ENCODE measurements at regions not wholly inside any gene's neighbourhood (a gene's known extent, or its start where the extent isn't known, plus 50 kb on each side); places are given as distances from the start of the nearest gene placed in this dataset.

DNA sequence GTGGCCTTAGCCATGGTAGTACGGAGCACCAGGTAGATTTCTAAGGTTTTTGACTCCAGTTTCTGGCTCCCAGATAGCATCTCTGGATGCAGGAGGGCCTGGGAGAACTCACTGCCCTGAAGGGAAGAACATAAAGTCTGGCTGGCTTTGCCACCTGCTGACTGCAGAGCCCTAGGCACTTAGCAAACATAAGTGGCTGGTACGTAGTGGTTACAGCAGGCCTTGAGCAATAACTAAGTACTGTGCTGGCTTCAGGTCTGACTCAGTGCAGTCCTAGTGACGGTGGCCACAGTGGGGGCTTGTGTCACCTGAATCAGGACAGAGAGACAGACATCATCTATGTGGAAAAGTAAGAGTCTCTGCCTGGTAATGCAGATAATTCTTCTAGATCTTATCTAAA lies 871.1 kb downstream of the PDCD6IP start:
- TF ChIP-seq, protein P1, sequence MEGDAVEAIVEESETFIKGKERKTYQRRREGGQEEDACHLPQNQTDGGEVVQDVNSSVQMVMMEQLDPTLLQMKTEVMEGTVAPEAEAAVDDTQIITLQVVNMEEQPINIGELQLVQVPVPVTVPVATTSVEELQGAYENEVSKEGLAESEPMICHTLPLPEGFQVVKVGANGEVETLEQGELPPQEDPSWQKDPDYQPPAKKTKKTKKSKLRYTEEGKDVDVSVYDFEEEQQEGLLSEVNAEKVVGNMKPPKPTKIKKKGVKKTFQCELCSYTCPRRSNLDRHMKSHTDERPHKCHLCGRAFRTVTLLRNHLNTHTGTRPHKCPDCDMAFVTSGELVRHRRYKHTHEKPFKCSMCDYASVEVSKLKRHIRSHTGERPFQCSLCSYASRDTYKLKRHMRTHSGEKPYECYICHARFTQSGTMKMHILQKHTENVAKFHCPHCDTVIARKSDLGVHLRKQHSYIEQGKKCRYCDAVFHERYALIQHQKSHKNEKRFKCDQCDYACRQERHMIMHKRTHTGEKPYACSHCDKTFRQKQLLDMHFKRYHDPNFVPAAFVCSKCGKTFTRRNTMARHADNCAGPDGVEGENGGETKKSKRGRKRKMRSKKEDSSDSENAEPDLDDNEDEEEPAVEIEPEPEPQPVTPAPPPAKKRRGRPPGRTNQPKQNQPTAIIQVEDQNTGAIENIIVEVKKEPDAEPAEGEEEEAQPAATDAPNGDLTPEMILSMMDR (IDR thresholded peaks at IDR 0.05): no peak
- TF ChIP-seq, protein P2, sequence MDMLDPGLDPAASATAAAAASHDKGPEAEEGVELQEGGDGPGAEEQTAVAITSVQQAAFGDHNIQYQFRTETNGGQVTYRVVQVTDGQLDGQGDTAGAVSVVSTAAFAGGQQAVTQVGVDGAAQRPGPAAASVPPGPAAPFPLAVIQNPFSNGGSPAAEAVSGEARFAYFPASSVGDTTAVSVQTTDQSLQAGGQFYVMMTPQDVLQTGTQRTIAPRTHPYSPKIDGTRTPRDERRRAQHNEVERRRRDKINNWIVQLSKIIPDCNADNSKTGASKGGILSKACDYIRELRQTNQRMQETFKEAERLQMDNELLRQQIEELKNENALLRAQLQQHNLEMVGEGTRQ (CRISPR knock-in tag; IDR thresholded peaks at IDR 0.05): no peak
- TF ChIP-seq, protein P3, sequence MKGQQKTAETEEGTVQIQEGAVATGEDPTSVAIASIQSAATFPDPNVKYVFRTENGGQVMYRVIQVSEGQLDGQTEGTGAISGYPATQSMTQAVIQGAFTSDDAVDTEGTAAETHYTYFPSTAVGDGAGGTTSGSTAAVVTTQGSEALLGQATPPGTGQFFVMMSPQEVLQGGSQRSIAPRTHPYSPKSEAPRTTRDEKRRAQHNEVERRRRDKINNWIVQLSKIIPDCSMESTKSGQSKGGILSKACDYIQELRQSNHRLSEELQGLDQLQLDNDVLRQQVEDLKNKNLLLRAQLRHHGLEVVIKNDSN (CRISPR knock-in tag; IDR thresholded peaks at IDR 0.05): no peak
- no peak for TF ChIP-seq SMAD3 (CRISPR knock-in tag; IDR thresholded peaks at IDR 0.05; ENCODE audit: borderline replicate concordance)
- no peak for TF ChIP-seq ZNF263 (CRISPR knock-in tag; IDR thresholded peaks at IDR 0.05; ENCODE audit: low read depth)
- TF ChIP-seq, protein P4, sequence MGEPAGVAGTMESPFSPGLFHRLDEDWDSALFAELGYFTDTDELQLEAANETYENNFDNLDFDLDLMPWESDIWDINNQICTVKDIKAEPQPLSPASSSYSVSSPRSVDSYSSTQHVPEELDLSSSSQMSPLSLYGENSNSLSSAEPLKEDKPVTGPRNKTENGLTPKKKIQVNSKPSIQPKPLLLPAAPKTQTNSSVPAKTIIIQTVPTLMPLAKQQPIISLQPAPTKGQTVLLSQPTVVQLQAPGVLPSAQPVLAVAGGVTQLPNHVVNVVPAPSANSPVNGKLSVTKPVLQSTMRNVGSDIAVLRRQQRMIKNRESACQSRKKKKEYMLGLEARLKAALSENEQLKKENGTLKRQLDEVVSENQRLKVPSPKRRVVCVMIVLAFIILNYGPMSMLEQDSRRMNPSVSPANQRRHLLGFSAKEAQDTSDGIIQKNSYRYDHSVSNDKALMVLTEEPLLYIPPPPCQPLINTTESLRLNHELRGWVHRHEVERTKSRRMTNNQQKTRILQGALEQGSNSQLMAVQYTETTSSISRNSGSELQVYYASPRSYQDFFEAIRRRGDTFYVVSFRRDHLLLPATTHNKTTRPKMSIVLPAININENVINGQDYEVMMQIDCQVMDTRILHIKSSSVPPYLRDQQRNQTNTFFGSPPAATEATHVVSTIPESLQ (CRISPR knock-in tag; IDR thresholded peaks at IDR 0.05): no peak
- TF ChIP-seq, protein P5, sequence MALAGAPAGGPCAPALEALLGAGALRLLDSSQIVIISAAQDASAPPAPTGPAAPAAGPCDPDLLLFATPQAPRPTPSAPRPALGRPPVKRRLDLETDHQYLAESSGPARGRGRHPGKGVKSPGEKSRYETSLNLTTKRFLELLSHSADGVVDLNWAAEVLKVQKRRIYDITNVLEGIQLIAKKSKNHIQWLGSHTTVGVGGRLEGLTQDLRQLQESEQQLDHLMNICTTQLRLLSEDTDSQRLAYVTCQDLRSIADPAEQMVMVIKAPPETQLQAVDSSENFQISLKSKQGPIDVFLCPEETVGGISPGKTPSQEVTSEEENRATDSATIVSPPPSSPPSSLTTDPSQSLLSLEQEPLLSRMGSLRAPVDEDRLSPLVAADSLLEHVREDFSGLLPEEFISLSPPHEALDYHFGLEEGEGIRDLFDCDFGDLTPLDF (CRISPR knock-in tag; IDR thresholded peaks at IDR 0.05): no peak
- no peak for TF ChIP-seq ELF4 (CRISPR knock-in tag; IDR thresholded peaks at IDR 0.05; ENCODE audit: low read depth)
- TF ChIP-seq, protein P6, sequence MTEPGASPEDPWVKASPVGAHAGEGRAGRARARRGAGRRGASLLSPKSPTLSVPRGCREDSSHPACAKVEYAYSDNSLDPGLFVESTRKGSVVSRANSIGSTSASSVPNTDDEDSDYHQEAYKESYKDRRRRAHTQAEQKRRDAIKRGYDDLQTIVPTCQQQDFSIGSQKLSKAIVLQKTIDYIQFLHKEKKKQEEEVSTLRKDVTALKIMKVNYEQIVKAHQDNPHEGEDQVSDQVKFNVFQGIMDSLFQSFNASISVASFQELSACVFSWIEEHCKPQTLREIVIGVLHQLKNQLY (CRISPR knock-in tag; IDR thresholded peaks at IDR 0.05): no peak
- TF ChIP-seq ATF1 (CRISPR knock-in tag; IDR thresholded peaks at IDR 0.05): no peak

Measured in WTC11 (cell line).